AG09309 (cell line): ENCODE measurements at regions not wholly inside any gene's neighbourhood (a gene's known extent, or its start where the extent isn't known, plus 50 kb on each side); places are given as distances from the start of the nearest gene placed in this dataset.

Experiments
- DNase-seq: peaks from one replicate; pipeline ENCODE4 v3.0.0-alpha.2; 2010; ENCODE audit warnings: low read depth
- H3K4me3 ChIP-seq: 2 replicates; pipeline ENCODE4 v1.5.1; 2011; ENCODE audit warnings: mild to moderate bottlenecking, low read depth, low read length, moderate library complexity; ENCODE audit not compliant: control insufficient read depth
- CTCF ChIP-seq: IDR thresholded peaks from 2 replicates; pipeline ENCODE4 v1.5.1; 2011; ENCODE audit warnings: mild to moderate bottlenecking, low read depth, low read length, inconsistent platforms; ENCODE audit not compliant: insufficient read depth, control insufficient read depth; ENCODE audit errors: missing control alignments

- peak overlapping the region; percentile 6; the same call in 1 of the 2 replicates for H3K4me3 ChIP-seq
- TF ChIP-seq CTCF = peak; percentile 77
- DNase-seq = peak; percentile 20
These were observed 128.5 kb upstream of the ARX start for GRCh38 chrX:25144043-25144940.

- no peak for TF ChIP-seq CTCF
- no peak for DNase-seq
- no peak overlapping the region for H3K4me3 ChIP-seq
These were observed 127.8 kb upstream of the ARX start for GRCh38 chrX:25143596-25143995.

- no peak for DNase-seq
- no peak overlapping the region for H3K4me3 ChIP-seq
- no peak for TF ChIP-seq CTCF
These were observed 125.9 kb upstream of the ARX start for GRCh38 chrX:25141684-25142083.

GRCh38 chrX:25131055-25131454 is 115.3 kb upstream of the ARX start:
- TF ChIP-seq CTCF = no peak
- DNase-seq = no peak
- H3K4me3 ChIP-seq = no peak overlapping the region

- no peak for DNase-seq
- H3K4me3 ChIP-seq = no peak overlapping the region
- no peak for TF ChIP-seq CTCF
These were observed 114.9 kb upstream of the ARX start for GRCh38 chrX:25130619-25131018.

- no peak overlapping the region for H3K4me3 ChIP-seq
- no peak for TF ChIP-seq CTCF
These were observed 109.7 kb upstream of the ARX start for GRCh38 chrX:25125483-25125882.

More at GRCh38 chrX:25125483-25125882, 109.7 kb upstream of the ARX start:
- DNase-seq = no peak
